CD14-positive monocyte (primary cell): ENCODE measurements at regions not wholly inside any gene's neighbourhood (a gene's known extent, or its start where the extent isn't known, plus 50 kb on each side); places are given as distances from the start of the nearest gene placed in this dataset.

Source experiments
- DNase-seq, 3 donors: peaks; one replicate each; pipeline ENCODE4 v3.0.0-alpha.2; 2011 to 2022
- H2AFZ ChIP-seq: 2 replicates; pipeline ENCODE4 v1.6.0; 2012; ENCODE audit warnings: mild to moderate bottlenecking, low read depth, low read length, inconsistent platforms; ENCODE audit not compliant: insufficient read depth, poor library complexity, severe bottlenecking
- H3K27ac ChIP-seq, 2 donors: 1 replicate in 1 of 2; 2 replicates in 1 of 2; pipeline ENCODE4 v1.5.1; 2012 to 2013; ENCODE audit warnings: low read length in 2 of 2, control low read depth in 1 of 2, inconsistent platforms in 1 of 2, low read depth in 1 of 2, mild to moderate bottlenecking in 1 of 2
- H3K27me3 ChIP-seq, 2 donors: one replicate each; pipeline versions ENCODE4 v1.6.0 to v1.6.1; 2011 to 2013; ENCODE audit warnings: low read length in 2 of 2; ENCODE audit not compliant: control insufficient read depth in 2 of 2, insufficient read depth in 2 of 2
- H3K36me3 ChIP-seq, 2 donors: replicated peaks in 1 of 2; 1 replicate in 1 of 2; 2 replicates in 1 of 2; pipeline versions ENCODE4 v1.5.1 to v1.6.1; 2012 to 2013; ENCODE audit warnings: low read length in 2 of 2, control low read depth in 1 of 2, inconsistent platforms in 1 of 2, mild to moderate bottlenecking in 1 of 2; ENCODE audit not compliant: insufficient read depth in 2 of 2, control insufficient read depth in 1 of 2
- H3K4me1 ChIP-seq, 2 donors: 1 replicate in 1 of 2; 2 replicates in 1 of 2; pipeline versions ENCODE4 v1.5.1 to v1.6.1; 2012 to 2013; ENCODE audit warnings: low read length in 2 of 2, control low read depth in 1 of 2, inconsistent platforms in 1 of 2, mild to moderate bottlenecking in 1 of 2, moderate library complexity in 1 of 2; ENCODE audit not compliant: insufficient read depth in 2 of 2, control insufficient read depth in 1 of 2
- H3K4me2 ChIP-seq: replicated peaks from 2 replicates; pipeline ENCODE3; 2012; ENCODE audit warnings: low read length, moderate library complexity, mild to moderate bottlenecking; ENCODE audit not compliant: poor library complexity, severe bottlenecking; ENCODE audit errors: extremely low read depth
- H3K4me3 ChIP-seq, 3 experiments: fragments of 200-600 bp in 1 of 3; sonication (generic) in 1 of 3; replicated peaks in 1 of 3; 1 replicate in 2 of 3; 2 replicates in 1 of 3; pipeline ENCODE4 v1.5.1; 2011 to 2013; ENCODE audit warnings: low read length in 3 of 3, mild to moderate bottlenecking in 3 of 3, control low read depth in 2 of 3, low read depth in 2 of 3, inconsistent platforms in 1 of 3, moderate library complexity in 1 of 3
- H3K79me2 ChIP-seq: 2 replicates; pipeline ENCODE4 v1.6.0; 2012; ENCODE audit warnings: mild to moderate bottlenecking, control low read depth, inconsistent platforms, low read length, moderate library complexity; ENCODE audit not compliant: insufficient read depth
- H3K9ac ChIP-seq: 2 replicates; pipeline ENCODE4 v1.6.0; 2017; ENCODE audit warnings: low read length, mild to moderate bottlenecking; ENCODE audit not compliant: insufficient read depth, poor library complexity, severe bottlenecking
- H3K9me3 ChIP-seq, 2 donors: replicated peaks in 1 of 2; 1 replicate in 1 of 2; 2 replicates in 1 of 2; pipeline versions ENCODE4 v1.5.1 to v1.6.1; 2012 to 2013; ENCODE audit warnings: low read length in 2 of 2, control low read depth in 1 of 2; ENCODE audit not compliant: control insufficient read depth in 1 of 2, insufficient read depth in 1 of 2
- H4K20me1 ChIP-seq: 2 replicates; pipeline ENCODE4 v1.6.0; 2012; ENCODE audit warnings: mild to moderate bottlenecking, low read length, control low read depth, moderate library complexity; ENCODE audit not compliant: insufficient read depth
- H3K27ac Mint-ChIP-seq, 7 donors: one replicate each; pipeline ENCODE4 v1.8.0; 2020; ENCODE audit warnings: mild to moderate bottlenecking in 7 of 7, mixed read lengths in 7 of 7, moderate library complexity in 6 of 7, inconsistent platforms in 2 of 7
- H3K27me3 Mint-ChIP-seq, 3 donors: one replicate each; pipeline ENCODE4 v1.8.0; 2021 to 2022; ENCODE audit warnings: low read depth in 3 of 3, mild to moderate bottlenecking in 3 of 3, mixed read lengths in 3 of 3, moderate library complexity in 3 of 3, inconsistent platforms in 1 of 3
- H3K36me3 Mint-ChIP-seq, 2 donors: one replicate each; pipeline ENCODE4 v1.8.0; 2020; ENCODE audit warnings: mixed read lengths in 2 of 2, inconsistent platforms in 1 of 2, mild to moderate bottlenecking in 1 of 2
- H3K4me1 Mint-ChIP-seq: one replicate; pipeline ENCODE4 v1.8.0; 2020; ENCODE audit warnings: mild to moderate bottlenecking, mixed read lengths
- H3K4me3 Mint-ChIP-seq, 2 donors: one replicate each; pipeline ENCODE4 v1.8.0; 2020; ENCODE audit warnings: mild to moderate bottlenecking in 2 of 2, mixed read lengths in 2 of 2, moderate library complexity in 1 of 2
- H3K9me3 Mint-ChIP-seq, 7 donors: one replicate each; pipeline ENCODE4 v1.8.0; 2020 to 2022; ENCODE audit warnings: mixed read lengths in 7 of 7, mild to moderate bottlenecking in 6 of 7, moderate library complexity in 6 of 7, inconsistent platforms in 2 of 7
- CTCF ChIP-seq: fragments of 200-600 bp; IDR thresholded peaks from one replicate; pipeline ENCODE4 v1.8.0; 2022; ENCODE audit warnings: antibody characterized with exemption, mild to moderate bottlenecking
- WGBS: methylation state at CpG from one replicate; pipeline ENCODE4 v1.1.5; 2013; ENCODE audit warnings: missing lambda C conversion rate; ENCODE audit not compliant: insufficient coverage; 5-methylcytosine and 5-hydroxymethylcytosine counted together
- intact Hi-C, 2 donors: fragments of 100-400 bp; cut with micrococcal nuclease; formaldehyde crosslinking; loops; one replicate each; pipeline versions ENCODE4 v1.15.0 to v1.15.1; 2023

GRCh38 chr18:39938676-39939608 lies 2016.1 kb upstream of the PIK3C3 start:
- Histone ChIP-seq H3K27me3 (no peaks in the 10 kb centered on the region), H4K20me1 (no peaks in the 10 kb centered on the region), H3K79me2 (no peaks in the 10 kb centered on the region), H3K9ac (no peak overlapping the region), H3K9me3 (no peaks in the 10 kb centered on the region), H3K4me3 (no peak overlapping the region), H3K36me3 (no peaks in the 10 kb centered on the region), H2AFZ (no peak overlapping the region), H3K27ac (no peak overlapping the region), H3K4me2 (no peak overlapping the region), H3K4me1 (no peaks in the 10 kb centered on the region)
- Mint-ChIP-seq H3K4me3 (no peak overlapping the region), H3K9me3 (peaks cover 0 to 5% (median 2%) of the 10 kb centered on the region in 7 donors), H3K4me1 (no peaks in the 10 kb centered on the region), H3K27ac (no peak overlapping the region), H3K27me3 (peaks cover 0 to 2% (median 0%) of the 10 kb centered on the region in 3 donors), H3K36me3 (no peaks in the 10 kb centered on the region)
- no peak for TF ChIP-seq CTCF
- DNase-seq: no peak
- intact Hi-C loops: no loop called here
- 100% methylated on average over 3 of the region's 4 CpGs for WGBS

DNA sequence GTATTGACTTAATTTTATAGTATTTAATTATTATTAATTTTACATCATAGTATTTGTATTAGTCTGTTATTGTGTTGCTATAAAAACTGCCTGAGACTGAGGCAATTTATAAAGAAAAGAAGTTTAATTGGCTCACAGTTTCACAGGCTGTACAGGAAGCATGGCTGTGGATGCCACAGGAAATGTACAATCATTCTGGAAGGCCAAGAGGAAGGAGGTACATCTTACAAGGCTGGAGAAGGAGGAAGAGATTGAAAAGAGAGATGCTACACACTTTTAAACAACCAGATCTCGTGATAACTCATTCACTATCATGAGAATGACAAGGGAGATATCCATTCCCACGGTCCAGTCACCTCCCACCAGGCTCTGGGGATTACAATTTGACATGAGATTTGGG lies 2019.4 kb upstream of the PIK3C3 start:
- no peaks in the 10 kb centered on the region for H3K27me3 Mint-ChIP-seq
- Histone ChIP-seq H3K27ac (no peak overlapping the region), H3K4me3 (no peak overlapping the region), H3K9ac (no peak overlapping the region), H4K20me1 (no peaks in the 10 kb centered on the region), H3K36me3 (no peaks in the 10 kb centered on the region), H3K27me3 (no peaks in the 10 kb centered on the region), H3K79me2 (no peaks in the 10 kb centered on the region), H2AFZ (no peak overlapping the region), H3K4me2 (no peak overlapping the region), H3K4me1 (no peaks in the 10 kb centered on the region), H3K9me3 (no peaks in the 10 kb centered on the region)
- H3K4me3 Mint-ChIP-seq: no peak overlapping the region
- no peak for TF ChIP-seq CTCF
- no peaks in the 10 kb centered on the region for H3K36me3 Mint-ChIP-seq
- H3K27ac Mint-ChIP-seq: no peak overlapping the region
- H3K9me3 Mint-ChIP-seq: peaks cover 0 to 5% (median 2%) of the 10 kb centered on the region in 7 donors
- DNase-seq: no peak
- no CpG with 5 or more reads among the region's 2 CpGs for WGBS
- intact Hi-C loops: no loop called here
- H3K4me1 Mint-ChIP-seq: no peaks in the 10 kb centered on the region
